ENCODE measurements at regions not wholly inside any gene's neighbourhood (a gene's known extent, or its start where the extent isn't known, plus 50 kb on each side); places are given as distances from the start of the nearest gene placed in this dataset.
A peak's percentile ranks its signal among the peaks of the same experiment; 100 is the strongest.

- WGBS, 2 donors (ENCODE audit: low coverage in 1 of 2), result 43 to 67% methylated on average over 3 to 6 of the region's 11 CpGs
- no peaks in the 10 kb centered on the region for H3K4me1 ChIP-seq
- H3K27ac ChIP-seq, result no peak overlapping the region
- H3K27me3 ChIP-seq, result no peaks in the 10 kb centered on the region
- no peak overlapping the region for H3K4me3 ChIP-seq
- ATAC-seq, result peak; percentile 46
- H3K9me3 ChIP-seq, result no peaks in the 10 kb centered on the region
- no peak for TF ChIP-seq EP300 (IDR thresholded peaks at IDR 0.05)
- TF ChIP-seq, protein P1, sequence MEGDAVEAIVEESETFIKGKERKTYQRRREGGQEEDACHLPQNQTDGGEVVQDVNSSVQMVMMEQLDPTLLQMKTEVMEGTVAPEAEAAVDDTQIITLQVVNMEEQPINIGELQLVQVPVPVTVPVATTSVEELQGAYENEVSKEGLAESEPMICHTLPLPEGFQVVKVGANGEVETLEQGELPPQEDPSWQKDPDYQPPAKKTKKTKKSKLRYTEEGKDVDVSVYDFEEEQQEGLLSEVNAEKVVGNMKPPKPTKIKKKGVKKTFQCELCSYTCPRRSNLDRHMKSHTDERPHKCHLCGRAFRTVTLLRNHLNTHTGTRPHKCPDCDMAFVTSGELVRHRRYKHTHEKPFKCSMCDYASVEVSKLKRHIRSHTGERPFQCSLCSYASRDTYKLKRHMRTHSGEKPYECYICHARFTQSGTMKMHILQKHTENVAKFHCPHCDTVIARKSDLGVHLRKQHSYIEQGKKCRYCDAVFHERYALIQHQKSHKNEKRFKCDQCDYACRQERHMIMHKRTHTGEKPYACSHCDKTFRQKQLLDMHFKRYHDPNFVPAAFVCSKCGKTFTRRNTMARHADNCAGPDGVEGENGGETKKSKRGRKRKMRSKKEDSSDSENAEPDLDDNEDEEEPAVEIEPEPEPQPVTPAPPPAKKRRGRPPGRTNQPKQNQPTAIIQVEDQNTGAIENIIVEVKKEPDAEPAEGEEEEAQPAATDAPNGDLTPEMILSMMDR (IDR thresholded peaks at IDR 0.05), result no peak
- TF ChIP-seq POLR2AphosphoS5 (IDR thresholded peaks at IDR 0.05), result no peak
- no peak for TF ChIP-seq POLR2A (IDR thresholded peaks at IDR 0.05)
- H3K36me3 ChIP-seq, result no peaks in the 10 kb centered on the region
Observed at GRCh38 chr20:2237059-2237458, 58.7 kb upstream of the TGM3 start.

DNA sequence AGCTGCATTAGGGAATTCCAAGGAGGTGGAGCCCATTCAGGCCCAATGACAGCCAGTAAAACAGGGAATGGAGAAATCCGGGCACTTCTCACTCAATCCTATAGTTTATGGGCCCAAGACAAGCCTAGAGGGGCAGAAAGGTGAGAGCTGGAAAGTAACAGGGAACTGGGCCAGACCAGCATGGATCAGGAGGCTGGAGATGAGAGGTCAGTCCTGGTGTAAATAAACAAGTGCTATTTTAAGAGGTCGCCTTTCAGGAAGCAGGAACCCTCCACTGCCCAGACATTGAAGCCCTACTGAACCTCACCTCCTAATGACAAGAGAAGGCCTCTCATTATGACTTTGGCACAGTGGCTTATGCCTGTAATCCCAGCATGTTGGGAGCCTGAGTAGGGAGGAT, 57.2 kb upstream of the TGM3 start:
- H3K36me3 ChIP-seq, result no peaks in the 10 kb centered on the region
- H3K4me3 ChIP-seq, result no peak overlapping the region
- 63% methylated on average over 1 to 2 of the region's 2 CpGs for WGBS, 2 donors (ENCODE audit: low coverage in 1 of 2)
- no peaks in the 10 kb centered on the region for H3K27me3 ChIP-seq
- H3K27ac ChIP-seq, result no peak overlapping the region
- no peak for ATAC-seq
- no peaks in the 10 kb centered on the region for H3K4me1 ChIP-seq
- TF ChIP-seq EP300 (IDR thresholded peaks at IDR 0.05) (no peak), POLR2A (IDR thresholded peaks at IDR 0.05) (no peak), POLR2AphosphoS5 (IDR thresholded peaks at IDR 0.05) (no peak)
- TF ChIP-seq, protein P1 (IDR thresholded peaks at IDR 0.05), result no peak
- no peaks in the 10 kb centered on the region for H3K9me3 ChIP-seq

- no peaks in the 10 kb centered on the region for H3K4me1 ChIP-seq
- H3K4me3 ChIP-seq, result no peak overlapping the region
- H3K36me3 ChIP-seq, result no peaks in the 10 kb centered on the region
- peaks cover 13% of the 10 kb centered on the region for H3K27me3 ChIP-seq
- TF ChIP-seq POLR2A (IDR thresholded peaks at IDR 0.05) (no peak), EP300 (IDR thresholded peaks at IDR 0.05) (no peak), POLR2AphosphoS5 (IDR thresholded peaks at IDR 0.05) (no peak)
- TF ChIP-seq, protein P1 (IDR thresholded peaks at IDR 0.05), result no peak
- WGBS, 2 donors (ENCODE audit: low coverage in 1 of 2), result 70 to 83% methylated on average over 3 to 4 of the region's 4 CpGs
- no peak for ATAC-seq
- H3K9me3 ChIP-seq, result no peaks in the 10 kb centered on the region
- no peak overlapping the region for H3K27ac ChIP-seq
Observed at GRCh38 chr20:2240835-2241234, 55.0 kb upstream of the TGM3 start.

DNA sequence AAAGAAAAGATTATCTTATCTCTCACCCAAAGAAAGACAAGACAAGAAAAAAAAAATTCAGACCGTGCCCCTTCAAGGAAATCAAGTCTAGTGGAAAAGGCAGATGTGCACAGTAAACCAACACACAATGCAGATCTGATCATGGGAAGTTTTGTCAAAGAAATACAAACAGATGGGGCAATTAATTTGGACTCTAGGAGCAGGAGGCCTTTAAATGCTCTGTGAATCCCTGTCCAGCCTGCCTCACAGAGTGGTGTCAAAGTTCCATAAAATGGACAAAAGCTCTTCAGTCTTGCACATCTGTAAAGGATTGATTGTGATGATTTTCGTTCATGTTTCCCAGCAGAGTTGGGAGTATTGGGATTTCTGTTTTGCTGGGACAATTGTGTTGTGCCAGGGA, 53.1 kb upstream of the TGM3 start:
- Histone ChIP-seq H3K27me3 (peaks cover 26% of the 10 kb centered on the region), H3K4me3 (no peak overlapping the region), H3K36me3 (no peaks in the 10 kb centered on the region), H3K4me1 (no peaks in the 10 kb centered on the region), H3K27ac (no peak overlapping the region), H3K9me3 (no peaks in the 10 kb centered on the region)
- WGBS, 2 donors (ENCODE audit: low coverage in 1 of 2), result 70 to 83% methylated on average over 1 to 2 of the region's 2 CpGs
- TF ChIP-seq, protein P1 (IDR thresholded peaks at IDR 0.05), result no peak
- TF ChIP-seq EP300 (IDR thresholded peaks at IDR 0.05), result no peak
- no peak for TF ChIP-seq POLR2A (IDR thresholded peaks at IDR 0.05)
- TF ChIP-seq POLR2AphosphoS5 (IDR thresholded peaks at IDR 0.05), result no peak
- no peak for ATAC-seq

DNA sequence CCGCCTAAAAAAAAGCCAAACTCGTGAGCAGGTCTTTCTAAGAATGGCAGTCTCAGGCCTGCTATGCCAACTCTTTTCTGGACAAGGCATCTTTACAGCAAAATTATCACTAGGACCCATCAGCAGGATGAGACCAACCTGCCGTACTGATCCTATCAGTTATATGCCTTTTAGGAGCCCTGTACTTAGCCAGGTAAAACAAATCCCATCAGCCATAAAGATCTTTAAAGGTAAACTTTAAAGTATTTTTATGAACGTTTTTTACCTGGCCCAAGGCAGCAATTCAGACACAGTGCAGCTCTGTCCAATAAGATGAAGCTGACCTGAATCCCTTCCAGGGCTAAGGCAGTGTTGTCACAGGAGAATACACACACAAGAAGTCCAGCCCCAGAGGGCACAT, 51.3 kb upstream of the TGM3 start:
- ATAC-seq, result no peak
- Histone ChIP-seq H3K4me3 (no peak overlapping the region), H3K4me1 (no peaks in the 10 kb centered on the region), H3K36me3 (no peaks in the 10 kb centered on the region), H3K27me3 (peaks cover 26% of the 10 kb centered on the region), H3K9me3 (no peaks in the 10 kb centered on the region), H3K27ac (no peak overlapping the region)
- no peak for TF ChIP-seq POLR2AphosphoS5 (IDR thresholded peaks at IDR 0.05)
- TF ChIP-seq POLR2A (IDR thresholded peaks at IDR 0.05), result no peak
- no peak for TF ChIP-seq EP300 (IDR thresholded peaks at IDR 0.05)
- TF ChIP-seq, protein P1 (IDR thresholded peaks at IDR 0.05), result no peak
- WGBS, 2 donors (ENCODE audit: low coverage in 1 of 2), result 58 to 65% methylated on average over 2 to 4 of the region's 4 CpGs
